ENCODE measurements at regions not wholly inside any gene's neighbourhood (a gene's known extent, or its start where the extent isn't known, plus 50 kb on each side); places are given as distances from the start of the nearest gene placed in this dataset.

DNA sequence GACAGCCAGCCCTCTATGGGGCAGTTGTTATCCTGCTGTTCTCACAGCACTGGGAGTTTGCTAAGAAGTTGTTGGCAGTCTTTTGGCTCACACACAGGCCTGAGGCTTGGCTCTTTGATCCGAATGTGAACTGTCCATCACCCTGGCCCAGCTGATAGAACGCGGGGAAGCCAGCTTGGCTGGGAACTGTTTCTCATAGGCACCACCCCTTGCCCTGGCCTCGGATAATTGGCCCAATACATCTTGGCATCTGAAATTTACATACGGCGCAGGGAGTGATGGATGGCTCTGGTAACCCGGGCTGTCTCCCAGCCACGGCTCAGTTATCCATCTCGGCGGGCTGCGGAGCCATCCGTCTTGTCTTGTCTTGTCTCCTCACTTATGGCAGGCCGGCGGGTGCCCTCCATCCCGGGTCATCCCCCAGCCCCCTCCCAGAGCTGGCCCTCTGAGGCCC lies 164.1 kb downstream of the PHETA1 start:
- H3K9me3 Mint-ChIP-seq (ENCODE audit: low read depth): no peaks in the 10 kb centered on the region
- no peak overlapping the region for H3K27ac Mint-ChIP-seq
- peaks cover 1% of the 10 kb centered on the region for H3K4me1 Mint-ChIP-seq (ENCODE audit: low read depth)
- no peak overlapping the region for H3K4me3 Mint-ChIP-seq (ENCODE audit: low read depth)
- no peaks in the 10 kb centered on the region for H3K27me3 Mint-ChIP-seq
- H3K36me3 Mint-ChIP-seq (ENCODE audit: insufficient read depth): no peaks in the 10 kb centered on the region
- TF ChIP-seq CTCF (IDR thresholded peaks at IDR 0.05; ENCODE audit: unreplicated experiment): no peak
- DNase-seq (ENCODE audit: low spot score, unreplicated experiment): no peak

- H3K27me3 Mint-ChIP-seq: no peaks in the 10 kb centered on the region
- no peak overlapping the region for H3K27ac Mint-ChIP-seq
Observed at GRCh38 chr12:111203969-111204368, 164.9 kb downstream of the PHETA1 start.

GRCh38 chr12:111203446-111203845 lies 165.4 kb downstream of the PHETA1 start:
- Mint-ChIP-seq H3K36me3 (ENCODE audit: insufficient read depth) (no peaks in the 10 kb centered on the region), H3K27me3 (no peaks in the 10 kb centered on the region), H3K4me3 (ENCODE audit: low read depth) (no peak overlapping the region), H3K27ac (no peak overlapping the region), H3K4me1 (ENCODE audit: low read depth) (no peaks in the 10 kb centered on the region), H3K9me3 (ENCODE audit: low read depth) (no peaks in the 10 kb centered on the region)
- TF ChIP-seq CTCF (IDR thresholded peaks at IDR 0.05; ENCODE audit: unreplicated experiment): no peak
- no peak for DNase-seq (ENCODE audit: low spot score, unreplicated experiment)

More at GRCh38 chr12:111203969-111204368, 164.9 kb downstream of the PHETA1 start:
- Mint-ChIP-seq H3K36me3 (ENCODE audit: insufficient read depth) (no peaks in the 10 kb centered on the region), H3K4me1 (ENCODE audit: low read depth) (no peaks in the 10 kb centered on the region), H3K9me3 (ENCODE audit: low read depth) (no peaks in the 10 kb centered on the region), H3K4me3 (ENCODE audit: low read depth) (no peak overlapping the region)
- TF ChIP-seq CTCF (IDR thresholded peaks at IDR 0.05; ENCODE audit: unreplicated experiment): no peak
- no peak for DNase-seq (ENCODE audit: low spot score, unreplicated experiment)

- Mint-ChIP-seq H3K27ac (no peak overlapping the region), H3K36me3 (ENCODE audit: insufficient read depth) (no peaks in the 10 kb centered on the region), H3K27me3 (no peaks in the 10 kb centered on the region)
Observed at GRCh38 chr12:111202237-111202915, 166.5 kb downstream of the PHETA1 start.

More at GRCh38 chr12:111202237-111202915, 166.5 kb downstream of the PHETA1 start:
- H3K9me3 Mint-ChIP-seq (ENCODE audit: low read depth): no peaks in the 10 kb centered on the region
- DNase-seq (ENCODE audit: low spot score, unreplicated experiment): no peak
- H3K4me1 Mint-ChIP-seq (ENCODE audit: low read depth): no peaks in the 10 kb centered on the region
- no peak overlapping the region for H3K4me3 Mint-ChIP-seq (ENCODE audit: low read depth)
- no peak for TF ChIP-seq CTCF (IDR thresholded peaks at IDR 0.05; ENCODE audit: unreplicated experiment)

Data from progenitor cell of endocrine pancreas (in vitro differentiated cells).